A549 (cell line): ENCODE measurements at regions not wholly inside any gene's neighbourhood (a gene's known extent, or its start where the extent isn't known, plus 50 kb on each side); places are given as distances from the start of the nearest gene placed in this dataset.

Source experiments
- CEBPB ChIP-seq, 2 experiments: fragments of >200 bp in 1 of 2; sonication (Bioruptor Twin) in 1 of 2; formaldehyde crosslinking in 1 of 2; IDR thresholded peaks; 2 replicates each; pipeline ENCODE4 v1.6.1; 2012 to 2016
- CTCF ChIP-seq: fragments of >200 bp; sonication (Bioruptor Twin); formaldehyde crosslinking; IDR thresholded peaks from 3 replicates; pipeline ENCODE4 v1.5.1; 2016
- MAZ ChIP-seq: fragments of 150-350 bp; IDR thresholded peaks from 2 replicates; pipeline ENCODE4 v1.6.1; 2014; ENCODE audit warnings: antibody characterized with exemption, low read depth, low read length, borderline replicate concordance
- RAD21 ChIP-seq, 2 experiments: fragments of >200 bp in 1 of 2; sonication (Bioruptor Twin) in 1 of 2; formaldehyde crosslinking in 1 of 2; IDR thresholded peaks in 1 of 2; conservative IDR thresholded peaks in 1 of 2; 2 replicates in 1 of 2; 3 replicates in 1 of 2; pipeline ENCODE4 v1.6.1; 2012 to 2018; ENCODE audit warnings: inconsistent platforms in 1 of 2
- SMC3 ChIP-seq: fragments of >200 bp; sonication (Bioruptor Twin); formaldehyde crosslinking; IDR thresholded peaks from 3 replicates; pipeline ENCODE4 v1.6.1; 2018; ENCODE audit warnings: inconsistent platforms
- TP53 ChIP-seq: fragments of 250-450 bp; sonication (Bioruptor Pico); IDR thresholded peaks from 2 replicates; pipeline ENCODE4 v1.5.0; 2021; ENCODE audit warnings: mild to moderate bottlenecking, moderate library complexity

GRCh38 chr1:199308349-199308846, 669.6 kb downstream of the PTPRC start:
- no peak for TF ChIP-seq CTCF
- no peak for TF ChIP-seq RAD21 (conservative IDR thresholded peaks at IDR 0.05 in 1 of 2, IDR thresholded peaks at IDR 0.05 in 1 of 2)
- no peak for TF ChIP-seq CEBPB (IDR thresholded peaks at IDR 0.05)
- TF ChIP-seq MAZ: no peak
- no peak for TF ChIP-seq TP53
- no peak for TF ChIP-seq SMC3
